ENCODE measurements at regions not wholly inside any gene's neighbourhood (a gene's known extent, or its start where the extent isn't known, plus 50 kb on each side); places are given as distances from the start of the nearest gene placed in this dataset.

DNA sequence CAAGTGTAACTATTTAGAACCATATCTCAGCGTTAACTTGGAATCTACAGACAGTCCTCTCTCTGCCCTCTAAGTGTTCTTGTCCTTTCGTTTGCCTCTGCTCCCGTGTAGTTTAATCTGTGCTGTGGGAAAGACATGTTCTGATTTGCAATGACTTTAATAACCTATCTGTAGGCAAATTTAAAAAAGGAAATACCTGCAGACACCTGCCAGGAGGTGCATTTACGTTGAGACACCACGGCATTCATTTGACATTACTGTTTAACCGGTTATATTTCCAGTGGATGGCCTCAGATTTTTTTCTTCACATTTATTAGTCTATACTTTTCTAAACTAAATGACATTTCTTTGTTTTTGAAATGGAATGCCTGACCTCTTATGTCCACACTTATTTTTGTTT, 997.9 kb upstream of the PCDH7 start:
- no peak for TF ChIP-seq CTCF (conservative IDR thresholded peaks at IDR 0.05; ENCODE audit: low read length)
- TF ChIP-seq EZH2phosphoT487 (IDR thresholded peaks at IDR 0.05; ENCODE audit: borderline replicate concordance, low read depth, low read length), result no peak
- H3K9me3 ChIP-seq (ENCODE audit: low read length), result no peaks in the 10 kb centered on the region
- H3K27ac ChIP-seq (ENCODE audit: low read depth, low read length, poor library complexity, severe bottlenecking), result no peak overlapping the region
- no peak overlapping the region for H2AFZ ChIP-seq (ENCODE audit: low read length)
- no peaks in the 10 kb centered on the region for H4K20me1 ChIP-seq (ENCODE audit: insufficient read depth, low read length)
- no peak overlapping the region for H3K4me3 ChIP-seq (ENCODE audit: low read depth, low read length, poor library complexity, severe bottlenecking)
- no peaks in the 10 kb centered on the region for H3K36me3 ChIP-seq (ENCODE audit: insufficient read depth, low read length)
- CTCF ChIA-PET (ENCODE audit: unreplicated experiment), result no interaction called here
- POLR2A ChIA-PET, result no interaction called here
- H3K9me2 ChIP-seq (ENCODE audit: insufficient read depth, low read length), result no peaks in the 10 kb centered on the region
- no peaks in the 10 kb centered on the region for H3K4me1 ChIP-seq (ENCODE audit: insufficient read depth, low read length, poor library complexity, severe bottlenecking)
- DNase-seq (ENCODE audit: low spot score), result no peak
- H3K79me2 ChIP-seq (ENCODE audit: insufficient read depth, low read depth, low read length), result no peaks in the 10 kb centered on the region
- intact Hi-C loops (cut with micrococcal nuclease; ENCODE audit: unreplicated experiment), result no loop called here
- no peak overlapping the region for H3K4me2 ChIP-seq (ENCODE audit: low read length)
- BruUV-seq (replicated peaks), result no TSS peak

DNA sequence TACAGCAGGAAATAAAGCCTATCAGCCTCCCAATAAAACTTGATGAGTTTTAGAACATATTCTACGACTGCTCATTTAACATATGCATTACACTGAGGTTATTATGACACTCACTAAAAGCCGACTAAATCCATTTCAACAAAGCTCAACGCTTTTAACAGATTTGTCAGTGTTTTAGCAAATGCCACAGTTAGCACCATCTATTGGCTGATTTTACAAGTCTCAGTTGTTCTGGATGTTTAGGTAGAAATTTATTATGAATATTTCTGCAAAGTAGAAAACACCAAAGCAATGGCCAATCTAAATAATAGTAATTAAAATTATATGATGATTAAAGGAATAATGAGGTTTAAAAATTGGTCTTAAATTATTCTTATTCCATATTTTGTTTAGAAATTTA, 993.2 kb upstream of the PCDH7 start:
- Histone ChIP-seq H3K9me2 (ENCODE audit: insufficient read depth, low read length) (no peaks in the 10 kb centered on the region), H3K9me3 (ENCODE audit: low read length) (no peaks in the 10 kb centered on the region), H4K20me1 (ENCODE audit: insufficient read depth, low read length) (no peaks in the 10 kb centered on the region), H3K36me3 (ENCODE audit: insufficient read depth, low read length) (no peaks in the 10 kb centered on the region), H3K79me2 (ENCODE audit: insufficient read depth, low read depth, low read length) (no peaks in the 10 kb centered on the region), H3K4me3 (ENCODE audit: low read depth, low read length, poor library complexity, severe bottlenecking) (no peak overlapping the region), H3K27ac (ENCODE audit: low read depth, low read length, poor library complexity, severe bottlenecking) (no peak overlapping the region), H3K4me1 (ENCODE audit: insufficient read depth, low read length, poor library complexity, severe bottlenecking) (no peaks in the 10 kb centered on the region), H2AFZ (ENCODE audit: low read length) (no peak overlapping the region), H3K4me2 (ENCODE audit: low read length) (no peak overlapping the region)
- ChIA-PET CTCF (ENCODE audit: unreplicated experiment) (no interaction called here), POLR2A (no interaction called here)
- TF ChIP-seq EZH2phosphoT487 (IDR thresholded peaks at IDR 0.05; ENCODE audit: borderline replicate concordance, low read depth, low read length) (no peak), CTCF (conservative IDR thresholded peaks at IDR 0.05; ENCODE audit: low read length) (no peak)
- intact Hi-C loops (cut with micrococcal nuclease; ENCODE audit: unreplicated experiment), result no loop called here
- no TSS peak for BruUV-seq (replicated peaks)
- DNase-seq (ENCODE audit: low spot score), result no peak

DNA sequence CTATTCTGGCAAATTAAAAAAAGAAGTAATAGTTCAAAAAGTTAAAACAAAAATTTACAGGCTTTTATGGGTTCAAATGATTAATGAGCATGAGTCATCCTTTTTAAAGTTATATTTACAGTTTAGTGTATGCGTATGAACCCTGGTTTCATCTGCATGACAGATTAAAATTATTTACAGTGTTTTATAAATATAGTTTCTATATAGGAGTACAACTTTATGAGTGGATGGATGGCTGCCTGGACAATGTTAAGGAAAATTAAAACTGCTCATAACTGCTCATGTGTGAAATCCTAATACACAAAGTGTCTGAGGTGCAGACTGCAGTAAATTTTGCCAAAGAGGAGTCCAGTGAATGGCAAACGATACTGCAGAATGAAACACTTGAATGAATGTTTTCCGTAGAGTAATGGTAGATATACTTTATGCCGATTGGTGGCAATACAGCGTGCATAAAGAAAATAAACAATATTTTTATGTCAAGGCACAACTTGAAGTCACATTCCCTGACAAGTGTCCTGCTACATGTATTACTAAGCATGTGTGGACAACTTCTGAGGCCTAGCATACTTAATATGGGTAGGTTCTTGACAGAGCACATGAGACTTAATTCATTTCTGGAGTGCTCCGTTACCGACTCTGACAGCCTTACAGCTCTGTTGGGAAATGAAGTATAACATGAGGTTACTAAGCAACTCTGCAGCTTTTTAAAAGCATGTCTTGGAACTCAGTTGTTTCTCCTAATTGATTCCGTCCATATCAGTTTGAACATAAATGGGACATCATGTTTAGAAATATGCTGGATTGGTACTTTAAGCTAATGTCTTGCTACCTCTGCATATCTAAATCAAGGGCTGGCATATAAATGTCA, 985.6 kb upstream of the PCDH7 start:
- no peak for DNase-seq (ENCODE audit: low spot score)
- intact Hi-C loops (cut with micrococcal nuclease; ENCODE audit: unreplicated experiment), result no loop called here
- Histone ChIP-seq H3K4me3 (ENCODE audit: low read depth, low read length, poor library complexity, severe bottlenecking) (no peak overlapping the region), H3K4me2 (ENCODE audit: low read length) (no peak overlapping the region), H3K27ac (ENCODE audit: low read depth, low read length, poor library complexity, severe bottlenecking) (no peak overlapping the region), H4K20me1 (ENCODE audit: insufficient read depth, low read length) (no peaks in the 10 kb centered on the region), H3K4me1 (ENCODE audit: insufficient read depth, low read length, poor library complexity, severe bottlenecking) (no peaks in the 10 kb centered on the region), H3K36me3 (ENCODE audit: insufficient read depth, low read length) (no peaks in the 10 kb centered on the region), H3K79me2 (ENCODE audit: insufficient read depth, low read depth, low read length) (no peaks in the 10 kb centered on the region), H2AFZ (ENCODE audit: low read length) (no peak overlapping the region), H3K9me2 (ENCODE audit: insufficient read depth, low read length) (no peaks in the 10 kb centered on the region), H3K9me3 (ENCODE audit: low read length) (no peaks in the 10 kb centered on the region)
- no peak for TF ChIP-seq CTCF (conservative IDR thresholded peaks at IDR 0.05; ENCODE audit: low read length)
- TF ChIP-seq EZH2phosphoT487 (IDR thresholded peaks at IDR 0.05; ENCODE audit: borderline replicate concordance, low read depth, low read length), result no peak
- ChIA-PET POLR2A (no interaction called here), CTCF (ENCODE audit: unreplicated experiment) (no interaction called here)
- no TSS peak for BruUV-seq (replicated peaks)
